ENCODE measurements at regions not wholly inside any gene's neighbourhood (a gene's known extent, or its start where the extent isn't known, plus 50 kb on each side); places are given as distances from the start of the nearest gene placed in this dataset.
A peak's percentile ranks its signal among the peaks of the same experiment; 100 is the strongest.

DNA sequence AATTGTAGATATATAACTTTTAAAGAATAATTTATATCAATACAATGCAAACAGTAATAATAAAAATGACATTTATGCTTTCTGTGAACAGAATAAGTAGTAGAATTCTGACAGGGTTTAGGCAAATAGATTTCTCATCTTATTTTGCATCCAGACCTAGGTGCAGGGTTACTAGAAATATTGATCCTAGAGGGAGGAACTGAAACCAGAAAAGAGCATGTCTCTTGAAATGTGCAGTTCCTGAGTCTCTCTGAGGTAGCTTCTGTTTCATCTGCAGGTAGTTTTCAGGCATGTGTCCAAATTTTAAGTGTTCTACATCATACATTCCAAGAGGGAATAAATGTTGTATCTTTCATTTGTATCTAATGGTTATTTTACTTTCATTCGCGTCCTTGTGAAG lies 631.9 kb upstream of the ADGRL4 start:
- Mint-ChIP-seq H3K27ac (peak overlapping the region; percentile 84), H3K9me3 (peaks cover 18% of the 10 kb centered on the region), H3K36me3 (ENCODE audit: low read depth) (peaks cover 9% of the 10 kb centered on the region), H3K4me3 (no peak overlapping the region), H3K27me3 (ENCODE audit: insufficient read depth) (no peaks in the 10 kb centered on the region), H3K4me1 (peaks cover 41% of the 10 kb centered on the region)
- Histone ChIP-seq H3K9ac (ENCODE audit: extremely low read depth, low read length, poor library complexity, severe bottlenecking) (no peak overlapping the region), H3K4me3 (ENCODE audit: low read length) (no peak overlapping the region), H3K27ac (ENCODE audit: low read depth, low read length) (no peak overlapping the region), H3K36me3 (ENCODE audit: control insufficient read depth, insufficient read depth, low read length) (no peaks in the 10 kb centered on the region), H3K4me1 (ENCODE audit: control insufficient read depth, insufficient read depth, low read length) (no peaks in the 10 kb centered on the region), H3K27me3 (ENCODE audit: control insufficient read depth, insufficient read depth, low read length, poor library complexity, severe bottlenecking) (no peaks in the 10 kb centered on the region), H3K9me3 (ENCODE audit: control insufficient read depth, low read length) (no peaks in the 10 kb centered on the region)
- TF ChIP-seq, protein P1, sequence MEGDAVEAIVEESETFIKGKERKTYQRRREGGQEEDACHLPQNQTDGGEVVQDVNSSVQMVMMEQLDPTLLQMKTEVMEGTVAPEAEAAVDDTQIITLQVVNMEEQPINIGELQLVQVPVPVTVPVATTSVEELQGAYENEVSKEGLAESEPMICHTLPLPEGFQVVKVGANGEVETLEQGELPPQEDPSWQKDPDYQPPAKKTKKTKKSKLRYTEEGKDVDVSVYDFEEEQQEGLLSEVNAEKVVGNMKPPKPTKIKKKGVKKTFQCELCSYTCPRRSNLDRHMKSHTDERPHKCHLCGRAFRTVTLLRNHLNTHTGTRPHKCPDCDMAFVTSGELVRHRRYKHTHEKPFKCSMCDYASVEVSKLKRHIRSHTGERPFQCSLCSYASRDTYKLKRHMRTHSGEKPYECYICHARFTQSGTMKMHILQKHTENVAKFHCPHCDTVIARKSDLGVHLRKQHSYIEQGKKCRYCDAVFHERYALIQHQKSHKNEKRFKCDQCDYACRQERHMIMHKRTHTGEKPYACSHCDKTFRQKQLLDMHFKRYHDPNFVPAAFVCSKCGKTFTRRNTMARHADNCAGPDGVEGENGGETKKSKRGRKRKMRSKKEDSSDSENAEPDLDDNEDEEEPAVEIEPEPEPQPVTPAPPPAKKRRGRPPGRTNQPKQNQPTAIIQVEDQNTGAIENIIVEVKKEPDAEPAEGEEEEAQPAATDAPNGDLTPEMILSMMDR (conservative IDR thresholded peaks at IDR 0.05), result no peak
- WGBS, 2 experiments (ENCODE audit: insufficient coverage in 1 of 2, insufficient read length in 1 of 2), result 89 to 100% methylated on average over 2 of the region's 2 CpGs
- DNase-seq, result no peak

- H3K9me3 Mint-ChIP-seq, result no peaks in the 10 kb centered on the region
- Histone ChIP-seq H3K27me3 (ENCODE audit: control insufficient read depth, insufficient read depth, low read length, poor library complexity, severe bottlenecking) (no peaks in the 10 kb centered on the region), H3K27ac (ENCODE audit: low read depth, low read length) (no peak overlapping the region), H3K9ac (ENCODE audit: extremely low read depth, low read length, poor library complexity, severe bottlenecking) (no peak overlapping the region), H3K4me3 (ENCODE audit: low read length) (no peak overlapping the region), H3K36me3 (ENCODE audit: control insufficient read depth, insufficient read depth, low read length) (no peaks in the 10 kb centered on the region), H3K4me1 (ENCODE audit: control insufficient read depth, insufficient read depth, low read length) (no peaks in the 10 kb centered on the region), H3K9me3 (ENCODE audit: control insufficient read depth, low read length) (no peaks in the 10 kb centered on the region)
- no peak overlapping the region for H3K27ac Mint-ChIP-seq
- 89 to 100% methylated on average over 1 of the region's 1 CpG for WGBS, 2 experiments (ENCODE audit: insufficient coverage in 1 of 2, insufficient read length in 1 of 2)
- H3K27me3 Mint-ChIP-seq (ENCODE audit: insufficient read depth), result no peaks in the 10 kb centered on the region
- no peak for DNase-seq
- no peaks in the 10 kb centered on the region for H3K36me3 Mint-ChIP-seq (ENCODE audit: low read depth)
- no peak overlapping the region for H3K4me3 Mint-ChIP-seq
- H3K4me1 Mint-ChIP-seq, result peaks cover 2% of the 10 kb centered on the region
- TF ChIP-seq, protein P1 (conservative IDR thresholded peaks at IDR 0.05), result no peak
Observed at GRCh38 chr1:79633456-79633855, 626.9 kb upstream of the ADGRL4 start.

DNA sequence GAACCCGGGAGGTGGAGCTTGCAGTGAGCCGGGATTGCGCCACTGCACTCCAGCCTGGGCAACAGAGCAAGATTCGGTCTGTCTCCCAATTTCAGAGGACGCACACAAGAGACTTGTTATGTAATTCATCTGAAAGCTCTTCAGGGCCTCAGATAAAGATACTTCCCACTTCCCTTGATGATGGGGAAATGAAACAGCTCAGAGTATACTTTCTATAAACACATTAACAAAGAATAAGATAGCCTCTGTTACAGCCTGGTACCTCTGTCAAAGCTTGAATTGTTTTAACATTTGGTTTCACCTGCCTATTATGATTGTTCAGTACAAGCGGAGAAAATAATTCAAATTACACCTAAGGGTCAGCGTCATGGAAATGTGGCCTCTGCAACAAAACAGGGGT lies 622.9 kb upstream of the ADGRL4 start:
- no peak overlapping the region for H3K4me3 Mint-ChIP-seq
- TF ChIP-seq, protein P1 (conservative IDR thresholded peaks at IDR 0.05), result no peak
- DNase-seq, result no peak

More for the DNA sequence above, 622.9 kb upstream of the ADGRL4 start:
- Histone ChIP-seq H3K27ac (ENCODE audit: low read depth, low read length) (no peak overlapping the region), H3K27me3 (ENCODE audit: control insufficient read depth, insufficient read depth, low read length, poor library complexity, severe bottlenecking) (no peaks in the 10 kb centered on the region), H3K36me3 (ENCODE audit: control insufficient read depth, insufficient read depth, low read length) (no peaks in the 10 kb centered on the region), H3K9me3 (ENCODE audit: control insufficient read depth, low read length) (no peaks in the 10 kb centered on the region), H3K4me3 (ENCODE audit: low read length) (no peak overlapping the region), H3K4me1 (ENCODE audit: control insufficient read depth, insufficient read depth, low read length) (no peaks in the 10 kb centered on the region), H3K9ac (ENCODE audit: extremely low read depth, low read length, poor library complexity, severe bottlenecking) (no peak overlapping the region)
- H3K36me3 Mint-ChIP-seq (ENCODE audit: low read depth), result no peaks in the 10 kb centered on the region
- H3K27ac Mint-ChIP-seq, result no peak overlapping the region
- no peaks in the 10 kb centered on the region for H3K9me3 Mint-ChIP-seq
- 87 to 97% methylated on average over 4 to 7 of the region's 7 CpGs for WGBS, 2 experiments (ENCODE audit: insufficient coverage in 1 of 2, insufficient read length in 1 of 2)
- no peaks in the 10 kb centered on the region for H3K4me1 Mint-ChIP-seq
- no peaks in the 10 kb centered on the region for H3K27me3 Mint-ChIP-seq (ENCODE audit: insufficient read depth)

All from endodermal cell (in vitro differentiated cells).